Esophagus squamous epithelium (tissue), 5 donors: ENCODE measurements at regions not wholly inside any gene's neighbourhood (a gene's known extent, or its start where the extent isn't known, plus 50 kb on each side); places are given as distances from the start of the nearest gene placed in this dataset.

ENCODE experiments used
- DNase-seq: peaks from one replicate; lab custom pipeline; 2025; lab: John Stamatoyannopoulos, UW
- H3K27ac ChIP-seq, 4 donors: fragments of 200-600 bp; sonication (generic); one replicate each; pipeline ENCODE4 v1.5.1; 2016 to 2019; ENCODE audit warnings: mild to moderate bottlenecking in 1 of 4
- H3K27me3 ChIP-seq, 4 donors: fragments of 200-600 bp; sonication (generic); 1 replicate in 3 of 4; 2 replicates in 1 of 4; pipeline versions ENCODE4 v1.5.1 to v1.6.0; 2017 to 2021; ENCODE audit warnings: antibody characterized with exemption in 1 of 4
- H3K36me3 ChIP-seq, 3 donors: fragments of 200-600 bp; sonication (generic); one replicate each; pipeline ENCODE4 v1.5.1; 2016 to 2019
- H3K4me1 ChIP-seq, 3 donors: fragments of 200-600 bp; sonication (generic); one replicate each; pipeline ENCODE4 v1.5.1; 2017 to 2019
- H3K4me3 ChIP-seq, 4 donors: fragments of 200-600 bp; sonication (generic); 1 replicate in 3 of 4; 2 replicates in 1 of 4; pipeline ENCODE4 v1.5.1; 2016 to 2019; ENCODE audit warnings: mild to moderate bottlenecking in 2 of 4, moderate library complexity in 1 of 4
- H3K9me3 ChIP-seq, 3 donors: fragments of 200-600 bp; sonication (generic); one replicate each; pipeline ENCODE4 v1.5.1; 2016 to 2019
- POLR2A ChIP-seq, 4 donors: fragments of 450-650 bp; IDR thresholded peaks; one replicate each; pipeline ENCODE4 v1.6.1; 2017; ENCODE audit warnings: antibody characterized with exemption in 4 of 4, mild to moderate bottlenecking in 4 of 4, moderate library complexity in 3 of 4
- WGBS, 2 donors: methylation state at CpG; one replicate each; pipeline ENCODE4 v1.1.5; 2018; 5-methylcytosine and 5-hydroxymethylcytosine counted together
- intact Hi-C: fragments of 100-400 bp; cut with DNase I; formaldehyde crosslinking; loops from one replicate; pipeline ENCODE4 v1.15.0; 2022
- TF ChIP-seq, protein P1 (sequence below), 6 experiments: fragments of 450-650 bp in 4 of 6; fragments of 200-600 bp in 2 of 6; sonication (generic) in 2 of 6; IDR thresholded peaks; one replicate each; pipeline ENCODE4 v1.5.1; 2016 to 2019; ENCODE audit warnings: antibody characterized with exemption in 6 of 6, mild to moderate bottlenecking in 4 of 6, moderate library complexity in 4 of 6
- donor health status: DM: yes; HTN: yes; CAD: no.

DNA sequence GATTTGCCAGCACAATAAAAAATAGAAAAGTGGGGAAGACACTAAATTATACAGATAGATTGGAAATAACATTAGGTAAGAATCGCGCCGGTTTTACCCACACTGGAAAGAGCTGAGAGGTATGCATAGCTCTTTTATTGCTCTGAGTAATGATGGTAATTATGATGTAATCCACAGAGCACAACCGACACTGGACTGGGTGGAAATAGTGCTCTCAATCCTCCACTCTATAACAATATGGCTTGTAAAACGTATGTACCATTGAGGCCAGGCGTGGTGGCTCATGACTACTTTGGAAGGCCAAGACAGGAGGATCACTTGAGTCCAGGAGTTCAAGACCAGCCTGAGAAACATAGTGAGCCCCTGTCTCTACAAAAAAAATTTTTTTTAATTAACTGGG lies 104.3 kb upstream of the RAPGEF2 start:
- DNase-seq, result no peak
- Histone ChIP-seq H3K4me3 (no peak overlapping the region), H3K27me3 (no peaks in the 10 kb centered on the region), H3K36me3 (no peaks in the 10 kb centered on the region), H3K27ac (no peak overlapping the region), H3K4me1 (peaks cover 0 to 12% (median 0%) of the 10 kb centered on the region in 3 donors), H3K9me3 (no peaks in the 10 kb centered on the region)
- no peak for TF ChIP-seq POLR2A (IDR thresholded peaks at IDR 0.05)
- 76 to 91% methylated on average over 5 to 6 of the region's 6 CpGs for WGBS, 2 donors
- intact Hi-C loops, result no loop called here

DNA sequence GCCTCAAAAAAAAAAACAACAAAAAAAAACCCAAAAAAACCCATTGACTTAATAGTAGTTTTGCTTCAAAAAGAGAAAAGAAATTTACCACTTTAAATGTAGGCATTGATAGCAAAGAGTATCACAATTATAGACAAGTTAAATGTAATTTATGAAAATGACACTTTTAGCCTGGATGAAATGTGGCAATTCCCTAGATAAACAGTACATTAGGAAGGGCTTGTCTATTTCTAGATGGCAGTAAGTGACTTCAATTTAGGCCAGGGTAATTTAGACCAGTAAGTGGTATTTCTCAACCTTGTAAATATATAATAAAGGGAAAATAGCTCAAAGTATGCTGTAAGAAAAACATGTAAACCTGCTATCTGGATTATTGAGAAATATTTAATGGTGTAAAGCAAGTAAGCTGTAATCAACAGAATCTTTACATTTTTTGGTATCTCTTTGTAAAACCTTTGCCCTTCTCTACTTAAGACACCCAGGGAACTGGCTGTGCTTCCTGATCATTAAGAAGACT lies 103.7 kb upstream of the RAPGEF2 start:
- intact Hi-C loops, result no loop called here
- no peaks in the 10 kb centered on the region for H3K27me3 ChIP-seq
- H3K27ac ChIP-seq, result no peak overlapping the region
- DNase-seq, result no peak
- no peak overlapping the region for H3K4me3 ChIP-seq
- H3K36me3 ChIP-seq, result no peaks in the 10 kb centered on the region
- TF ChIP-seq, protein P1, sequence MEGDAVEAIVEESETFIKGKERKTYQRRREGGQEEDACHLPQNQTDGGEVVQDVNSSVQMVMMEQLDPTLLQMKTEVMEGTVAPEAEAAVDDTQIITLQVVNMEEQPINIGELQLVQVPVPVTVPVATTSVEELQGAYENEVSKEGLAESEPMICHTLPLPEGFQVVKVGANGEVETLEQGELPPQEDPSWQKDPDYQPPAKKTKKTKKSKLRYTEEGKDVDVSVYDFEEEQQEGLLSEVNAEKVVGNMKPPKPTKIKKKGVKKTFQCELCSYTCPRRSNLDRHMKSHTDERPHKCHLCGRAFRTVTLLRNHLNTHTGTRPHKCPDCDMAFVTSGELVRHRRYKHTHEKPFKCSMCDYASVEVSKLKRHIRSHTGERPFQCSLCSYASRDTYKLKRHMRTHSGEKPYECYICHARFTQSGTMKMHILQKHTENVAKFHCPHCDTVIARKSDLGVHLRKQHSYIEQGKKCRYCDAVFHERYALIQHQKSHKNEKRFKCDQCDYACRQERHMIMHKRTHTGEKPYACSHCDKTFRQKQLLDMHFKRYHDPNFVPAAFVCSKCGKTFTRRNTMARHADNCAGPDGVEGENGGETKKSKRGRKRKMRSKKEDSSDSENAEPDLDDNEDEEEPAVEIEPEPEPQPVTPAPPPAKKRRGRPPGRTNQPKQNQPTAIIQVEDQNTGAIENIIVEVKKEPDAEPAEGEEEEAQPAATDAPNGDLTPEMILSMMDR (IDR thresholded peaks at IDR 0.05), result no peak
- no peak for TF ChIP-seq POLR2A (IDR thresholded peaks at IDR 0.05)
- peaks cover 0 to 10% (median 0%) of the 10 kb centered on the region in 3 donors for H3K4me1 ChIP-seq
- H3K9me3 ChIP-seq, result no peaks in the 10 kb centered on the region

DNA sequence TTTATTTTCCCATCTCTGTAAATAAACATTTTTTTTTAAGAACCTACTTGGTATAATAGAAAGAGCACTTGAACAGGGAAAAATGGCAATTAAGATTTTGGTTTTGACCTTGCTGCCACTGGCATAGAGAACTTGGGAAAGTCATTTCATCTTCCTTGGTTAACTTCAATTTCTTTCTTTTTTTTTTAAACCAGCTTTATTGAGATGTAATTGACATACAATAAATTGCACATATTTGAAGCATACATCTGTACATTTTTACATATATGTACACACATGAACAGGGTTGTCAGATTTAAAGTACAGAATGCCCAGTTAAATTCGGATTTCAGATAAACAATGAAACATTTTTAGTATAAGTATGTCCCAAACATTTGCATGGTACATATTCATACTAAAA lies 103.0 kb upstream of the RAPGEF2 start:
- no peaks in the 10 kb centered on the region for H3K36me3 ChIP-seq

DNA sequence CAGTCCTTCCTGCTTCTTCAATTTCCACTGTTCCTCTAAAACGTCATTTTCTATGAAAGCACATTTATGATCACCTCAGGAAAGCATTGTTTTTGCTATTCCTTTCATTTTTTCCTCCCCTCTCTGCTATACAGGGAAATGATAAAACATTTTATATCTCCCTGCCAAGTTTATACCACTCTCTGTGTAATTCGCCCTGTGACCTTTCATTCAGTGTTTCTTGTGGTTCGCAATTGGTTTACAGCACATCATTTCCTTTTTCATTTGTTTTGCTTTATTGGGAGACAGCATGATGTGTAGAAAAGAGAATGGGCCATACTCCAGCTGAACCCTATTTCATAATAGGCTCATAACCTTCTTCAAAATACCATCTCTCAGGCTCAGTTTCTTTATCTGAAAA lies 99.9 kb upstream of the RAPGEF2 start:
- Histone ChIP-seq H3K27me3 (no peaks in the 10 kb centered on the region), H3K4me1 (peaks cover 0 to 5% (median 0%) of the 10 kb centered on the region in 3 donors), H3K36me3 (no peaks in the 10 kb centered on the region), H3K4me3 (no peak overlapping the region), H3K9me3 (no peaks in the 10 kb centered on the region), H3K27ac (no peak overlapping the region)
- TF ChIP-seq POLR2A (IDR thresholded peaks at IDR 0.05), result no peak
- TF ChIP-seq, protein P1 (IDR thresholded peaks at IDR 0.05), result no peak
- 36 to 67% methylated on average over 3 of the region's 3 CpGs for WGBS, 2 donors
- no peak for DNase-seq
- intact Hi-C loops, result no loop called here

More for the DNA sequence above, 103.0 kb upstream of the RAPGEF2 start:
- WGBS, 2 donors, result 88 to 89% methylated on average over 1 of the region's 1 CpG
- Histone ChIP-seq H3K27ac (no peak overlapping the region), H3K27me3 (no peaks in the 10 kb centered on the region), H3K9me3 (no peaks in the 10 kb centered on the region), H3K4me3 (no peak overlapping the region), H3K4me1 (peaks cover 0 to 10% (median 0%) of the 10 kb centered on the region in 3 donors)
- intact Hi-C loops, result no loop called here
- DNase-seq, result no peak
- TF ChIP-seq, protein P1 (IDR thresholded peaks at IDR 0.05), result no peak
- no peak for TF ChIP-seq POLR2A (IDR thresholded peaks at IDR 0.05)

DNA sequence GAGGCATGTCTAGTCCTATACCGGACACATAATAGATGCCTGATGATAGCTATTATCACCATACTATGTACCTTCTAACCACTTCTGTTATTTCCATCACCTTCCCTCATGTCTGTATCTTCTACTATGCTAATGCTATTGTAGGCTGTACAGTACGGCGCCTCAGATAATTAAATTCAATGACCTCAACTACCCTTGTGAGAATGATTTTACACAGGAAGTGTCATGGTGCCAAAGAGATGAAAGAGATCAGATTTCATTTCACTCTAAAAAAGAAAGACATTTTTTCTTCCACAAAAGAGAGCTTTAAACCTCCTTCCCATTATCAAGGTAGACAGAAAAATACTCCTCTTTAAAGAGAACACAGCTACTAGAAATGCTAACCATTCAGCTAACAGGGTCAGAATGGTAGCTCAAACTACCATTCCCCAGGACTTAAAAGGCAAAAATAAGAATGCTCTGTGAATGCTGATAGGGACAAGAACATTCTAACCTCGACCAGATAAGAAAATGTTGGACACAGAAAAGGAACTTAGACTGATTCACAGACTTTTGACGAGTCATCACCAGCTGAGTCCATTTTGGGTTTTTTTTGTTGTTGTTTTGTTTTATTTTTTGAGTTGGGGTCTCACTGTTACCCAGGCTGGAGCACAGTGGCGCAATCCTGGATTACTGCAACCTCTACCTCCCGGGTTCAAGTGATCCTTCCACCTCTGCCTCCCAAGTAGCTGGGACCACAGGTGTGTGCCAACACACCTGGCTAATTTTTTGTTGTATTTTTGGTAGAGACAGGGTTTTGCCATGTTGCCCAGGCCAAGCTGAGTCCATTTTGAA lies 99.2 kb upstream of the RAPGEF2 start:
- no peaks in the 10 kb centered on the region for H3K27me3 ChIP-seq
- 64% methylated on average over 7 of the region's 7 CpGs for WGBS, 2 donors
- no peak overlapping the region for H3K27ac ChIP-seq
- peaks cover 0 to 5% (median 0%) of the 10 kb centered on the region in 3 donors for H3K4me1 ChIP-seq
- H3K9me3 ChIP-seq, result no peaks in the 10 kb centered on the region
- TF ChIP-seq, protein P1 (IDR thresholded peaks at IDR 0.05), result no peak
- no peak for TF ChIP-seq POLR2A (IDR thresholded peaks at IDR 0.05)
- DNase-seq, result no peak
- no peak overlapping the region for H3K4me3 ChIP-seq
- intact Hi-C loops, result no loop called here
- no peaks in the 10 kb centered on the region for H3K36me3 ChIP-seq
